ENCODE measurements at regions not wholly inside any gene's neighbourhood (a gene's known extent, or its start where the extent isn't known, plus 50 kb on each side); places are given as distances from the start of the nearest gene placed in this dataset.

- no peak for TF ChIP-seq CTCF (IDR thresholded peaks at IDR 0.05; ENCODE audit: borderline replicate concordance, extremely low read depth, low read length, poor library complexity, severe bottlenecking)
- no peak for TF ChIP-seq EZH2 (IDR thresholded peaks at IDR 0.05; ENCODE audit: borderline replicate concordance, low read depth, low read length, severe bottlenecking)
These were observed 62.1 kb upstream of the NFE2L2 start for GRCh38 chr2:177326591-177326990.
